ENCODE measurements at regions not wholly inside any gene's neighbourhood (a gene's known extent, or its start where the extent isn't known, plus 50 kb on each side); places are given as distances from the start of the nearest gene placed in this dataset.

- no peak overlapping the region for H3K27ac ChIP-seq
- TF ChIP-seq, protein P1, sequence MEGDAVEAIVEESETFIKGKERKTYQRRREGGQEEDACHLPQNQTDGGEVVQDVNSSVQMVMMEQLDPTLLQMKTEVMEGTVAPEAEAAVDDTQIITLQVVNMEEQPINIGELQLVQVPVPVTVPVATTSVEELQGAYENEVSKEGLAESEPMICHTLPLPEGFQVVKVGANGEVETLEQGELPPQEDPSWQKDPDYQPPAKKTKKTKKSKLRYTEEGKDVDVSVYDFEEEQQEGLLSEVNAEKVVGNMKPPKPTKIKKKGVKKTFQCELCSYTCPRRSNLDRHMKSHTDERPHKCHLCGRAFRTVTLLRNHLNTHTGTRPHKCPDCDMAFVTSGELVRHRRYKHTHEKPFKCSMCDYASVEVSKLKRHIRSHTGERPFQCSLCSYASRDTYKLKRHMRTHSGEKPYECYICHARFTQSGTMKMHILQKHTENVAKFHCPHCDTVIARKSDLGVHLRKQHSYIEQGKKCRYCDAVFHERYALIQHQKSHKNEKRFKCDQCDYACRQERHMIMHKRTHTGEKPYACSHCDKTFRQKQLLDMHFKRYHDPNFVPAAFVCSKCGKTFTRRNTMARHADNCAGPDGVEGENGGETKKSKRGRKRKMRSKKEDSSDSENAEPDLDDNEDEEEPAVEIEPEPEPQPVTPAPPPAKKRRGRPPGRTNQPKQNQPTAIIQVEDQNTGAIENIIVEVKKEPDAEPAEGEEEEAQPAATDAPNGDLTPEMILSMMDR (conservative IDR thresholded peaks at IDR 0.05), result no peak
Measured at GRCh38 chr12:71054551-71054950, 103.2 kb downstream of the TSPAN8 start.

GRCh38 chr12:71046215-71046614, 111.6 kb downstream of the TSPAN8 start:
- TF ChIP-seq, protein P1 (conservative IDR thresholded peaks at IDR 0.05), result no peak
- H3K27ac ChIP-seq, result no peak overlapping the region

DNA sequence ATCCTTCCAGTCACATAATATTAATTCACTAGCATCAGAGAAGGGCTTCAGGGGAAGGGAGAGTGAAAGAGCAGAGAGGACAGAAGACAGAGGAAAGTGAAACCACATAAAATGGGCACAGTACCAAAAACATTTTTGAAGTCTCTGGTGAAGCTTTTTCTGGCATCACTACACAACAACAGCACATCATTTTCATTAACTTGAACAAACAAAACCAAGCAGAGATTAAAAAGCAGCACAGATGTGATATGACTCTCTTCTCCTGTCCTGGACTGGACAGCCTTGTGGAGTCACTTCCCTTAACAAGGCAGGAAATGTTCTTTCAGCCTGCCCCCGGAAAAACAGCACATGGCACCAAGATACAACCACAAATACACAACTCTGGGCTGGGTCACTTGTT, 112.0 kb downstream of the TSPAN8 start:
- TF ChIP-seq, protein P1 (conservative IDR thresholded peaks at IDR 0.05), result no peak
- no peak overlapping the region for H3K27ac ChIP-seq

- H3K27ac ChIP-seq, result no peak overlapping the region
Measured at GRCh38 chr12:71041476-71041875, 116.3 kb downstream of the TSPAN8 start.

DNA sequence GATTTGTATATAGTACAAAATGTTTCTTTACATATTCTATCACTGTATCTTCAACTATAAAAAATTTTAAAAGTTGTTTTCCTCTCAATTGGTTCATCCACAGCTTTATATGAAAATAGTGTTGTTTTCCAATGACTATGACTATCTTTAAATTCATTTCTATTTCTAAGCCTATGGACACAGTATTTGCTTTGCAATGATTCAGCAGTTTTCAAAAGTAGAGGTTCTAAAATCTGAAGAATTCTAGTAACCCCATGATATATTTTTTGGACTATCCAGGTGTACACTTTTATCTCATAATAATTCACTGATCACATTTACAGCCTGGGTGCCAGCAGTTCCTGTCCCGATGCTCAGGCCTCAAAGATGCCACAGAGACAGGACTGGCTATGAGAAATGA, 118.4 kb upstream of the PTPRR start:
- TF ChIP-seq, protein P1 (conservative IDR thresholded peaks at IDR 0.05), result no peak
- no peak overlapping the region for H3K27ac ChIP-seq

More at GRCh38 chr12:71041476-71041875, 116.3 kb downstream of the TSPAN8 start:
- TF ChIP-seq, protein P1 (conservative IDR thresholded peaks at IDR 0.05), result no peak

GRCh38 chr12:71036526-71036925, 116.0 kb upstream of the PTPRR start:
- TF ChIP-seq, protein P1 (conservative IDR thresholded peaks at IDR 0.05), result no peak
- H3K27ac ChIP-seq, result no peak overlapping the region

DNA sequence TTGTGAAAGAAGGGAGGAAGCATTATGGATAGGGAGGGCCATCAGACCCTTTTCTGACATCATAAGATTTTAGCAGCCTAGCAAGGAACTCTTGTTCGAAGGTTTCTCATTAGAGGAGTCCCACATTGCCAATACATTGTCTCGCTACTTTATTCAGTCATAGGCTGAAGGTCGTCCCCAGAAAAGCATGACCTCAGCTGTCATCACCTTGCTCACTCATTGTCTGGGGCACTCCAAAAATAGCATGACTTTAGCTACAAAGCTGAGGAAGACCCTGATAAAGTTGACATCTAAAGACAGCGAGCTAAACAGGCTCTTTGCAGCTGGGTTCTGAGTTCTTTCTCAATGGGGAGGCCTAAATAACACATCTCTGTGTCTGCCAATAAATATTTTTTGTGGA, 112.4 kb upstream of the PTPRR start:
- TF ChIP-seq, protein P1 (conservative IDR thresholded peaks at IDR 0.05), result no peak
- no peak overlapping the region for H3K27ac ChIP-seq

- no peak overlapping the region for H3K27ac ChIP-seq
- TF ChIP-seq, protein P1 (conservative IDR thresholded peaks at IDR 0.05), result no peak
Measured at GRCh38 chr12:71029302-71029701, 108.8 kb upstream of the PTPRR start.
